Activated CD8-positive, alpha-beta T cell treated with anti-CD3 and anti-CD28 coated beads for 36 hours (primary cell): ENCODE measurements at regions not wholly inside any gene's neighbourhood (a gene's known extent, or its start where the extent isn't known, plus 50 kb on each side); places are given as distances from the start of the nearest gene placed in this dataset.

Experiments
- ATAC-seq: fragments of 200-7000 bp; cut with Tn5 transposase; one replicate; pipeline ENCODE4 v1.10.0; 2021; ENCODE audit warnings: mild to moderate bottlenecking, moderate library complexity
- CTCF ChIA-PET: fragments of 350-600 bp; sonication (Branson Sonifier 250); formaldehyde crosslinking; loops from one replicate; lab custom pipeline; 2021; ENCODE audit warnings: antibody characterized with exemption; lab: Charles Lee
- POLR2A ChIA-PET: fragments of 350-600 bp; sonication (Branson Sonifier 250); formaldehyde crosslinking; loops from one replicate; lab custom pipeline; 2021; ENCODE audit warnings: antibody characterized with exemption; lab: Charles Lee
- DNase-seq: peaks from one replicate; pipeline ENCODE4 v3.0.0-alpha.2; 2020
- H3K27ac Mint-ChIP-seq: one replicate; pipeline ENCODE4 v1.8.0; 2021; ENCODE audit warnings: mild to moderate bottlenecking, mixed read lengths
- H3K27me3 Mint-ChIP-seq: one replicate; pipeline ENCODE4 v1.8.0; 2021; ENCODE audit warnings: mixed read lengths
- H3K36me3 Mint-ChIP-seq: one replicate; pipeline ENCODE4 v1.8.0; 2021; ENCODE audit warnings: low read depth, mixed read lengths
- H3K4me1 Mint-ChIP-seq: one replicate; pipeline ENCODE4 v1.8.0; 2021; ENCODE audit warnings: low read depth, mixed read lengths
- H3K4me3 Mint-ChIP-seq: one replicate; pipeline ENCODE4 v1.8.0; 2021; ENCODE audit warnings: mild to moderate bottlenecking, moderate library complexity, mixed read lengths
- H3K9me3 Mint-ChIP-seq: one replicate; pipeline ENCODE4 v1.8.0; 2021; ENCODE audit warnings: mixed read lengths
- intact Hi-C: fragments of 100-400 bp; cut with micrococcal nuclease; formaldehyde crosslinking; loops from one replicate; pipeline ENCODE4 v1.10.0; 2022
- TF ChIP-seq, protein P1 (sequence below): fragments of 200-600 bp; IDR thresholded peaks from one replicate; pipeline ENCODE4 v1.8.0; 2022; ENCODE audit warnings: antibody characterized with exemption, mild to moderate bottlenecking

GRCh38 chr4:171221181-171221580 lies 592.0 kb upstream of the GALNTL6 start:
- Mint-ChIP-seq H3K4me3 (no peak overlapping the region), H3K27ac (no peak overlapping the region), H3K4me1 (no peaks in the 10 kb centered on the region), H3K27me3 (no peaks in the 10 kb centered on the region), H3K9me3 (peaks cover 4% of the 10 kb centered on the region), H3K36me3 (no peaks in the 10 kb centered on the region)
- ATAC-seq (no peak), DNase-seq (no peak)
- intact Hi-C loops: no loop called here
- TF ChIP-seq, protein P1, sequence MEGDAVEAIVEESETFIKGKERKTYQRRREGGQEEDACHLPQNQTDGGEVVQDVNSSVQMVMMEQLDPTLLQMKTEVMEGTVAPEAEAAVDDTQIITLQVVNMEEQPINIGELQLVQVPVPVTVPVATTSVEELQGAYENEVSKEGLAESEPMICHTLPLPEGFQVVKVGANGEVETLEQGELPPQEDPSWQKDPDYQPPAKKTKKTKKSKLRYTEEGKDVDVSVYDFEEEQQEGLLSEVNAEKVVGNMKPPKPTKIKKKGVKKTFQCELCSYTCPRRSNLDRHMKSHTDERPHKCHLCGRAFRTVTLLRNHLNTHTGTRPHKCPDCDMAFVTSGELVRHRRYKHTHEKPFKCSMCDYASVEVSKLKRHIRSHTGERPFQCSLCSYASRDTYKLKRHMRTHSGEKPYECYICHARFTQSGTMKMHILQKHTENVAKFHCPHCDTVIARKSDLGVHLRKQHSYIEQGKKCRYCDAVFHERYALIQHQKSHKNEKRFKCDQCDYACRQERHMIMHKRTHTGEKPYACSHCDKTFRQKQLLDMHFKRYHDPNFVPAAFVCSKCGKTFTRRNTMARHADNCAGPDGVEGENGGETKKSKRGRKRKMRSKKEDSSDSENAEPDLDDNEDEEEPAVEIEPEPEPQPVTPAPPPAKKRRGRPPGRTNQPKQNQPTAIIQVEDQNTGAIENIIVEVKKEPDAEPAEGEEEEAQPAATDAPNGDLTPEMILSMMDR: no peak
- CTCF ChIA-PET: interaction anchor here (0.6 kb wide), 1 partner anchor 15 kb away, joined by 5 read pairs; no protein-coding TSS in a partner anchor
- POLR2A ChIA-PET: no interaction called here

- intact Hi-C loops: no loop called here
- Mint-ChIP-seq H3K9me3 (peaks cover 12% of the 10 kb centered on the region), H3K4me3 (no peak overlapping the region), H3K36me3 (no peaks in the 10 kb centered on the region), H3K4me1 (no peaks in the 10 kb centered on the region), H3K27ac (no peak overlapping the region), H3K27me3 (no peaks in the 10 kb centered on the region)
- POLR2A ChIA-PET: no interaction called here
- TF ChIP-seq, protein P1: no peak
- CTCF ChIA-PET: no interaction called here
- ATAC-seq (no peak), DNase-seq (no peak)
These were observed 609.8 kb upstream of the GALNTL6 start for GRCh38 chr4:171203425-171203824.

GRCh38 chr4:171202908-171203307 lies 610.3 kb upstream of the GALNTL6 start:
- Mint-ChIP-seq H3K9me3 (peaks cover 10% of the 10 kb centered on the region), H3K4me1 (no peaks in the 10 kb centered on the region), H3K27me3 (no peaks in the 10 kb centered on the region), H3K4me3 (no peak overlapping the region), H3K36me3 (no peaks in the 10 kb centered on the region), H3K27ac (no peak overlapping the region)
- no peak for DNase-seq
- CTCF ChIA-PET: interaction anchor here (0.6 kb wide), 1 partner anchor 260 kb away, joined by 3 read pairs; no protein-coding TSS in a partner anchor
- TF ChIP-seq, protein P1: no peak
- intact Hi-C loops: no loop called here
- POLR2A ChIA-PET: no interaction called here
- no peak for ATAC-seq

GRCh38 chr4:171186700-171187099 lies 626.5 kb upstream of the GALNTL6 start:
- CTCF ChIA-PET: no interaction called here
- Mint-ChIP-seq H3K36me3 (no peaks in the 10 kb centered on the region), H3K27ac (no peak overlapping the region), H3K9me3 (peaks cover 4% of the 10 kb centered on the region), H3K27me3 (no peaks in the 10 kb centered on the region), H3K4me3 (no peak overlapping the region), H3K4me1 (no peaks in the 10 kb centered on the region)
- no peak for DNase-seq
- ATAC-seq: no peak
- POLR2A ChIA-PET: no interaction called here
- intact Hi-C loops: no loop called here
- TF ChIP-seq, protein P1: no peak

DNA sequence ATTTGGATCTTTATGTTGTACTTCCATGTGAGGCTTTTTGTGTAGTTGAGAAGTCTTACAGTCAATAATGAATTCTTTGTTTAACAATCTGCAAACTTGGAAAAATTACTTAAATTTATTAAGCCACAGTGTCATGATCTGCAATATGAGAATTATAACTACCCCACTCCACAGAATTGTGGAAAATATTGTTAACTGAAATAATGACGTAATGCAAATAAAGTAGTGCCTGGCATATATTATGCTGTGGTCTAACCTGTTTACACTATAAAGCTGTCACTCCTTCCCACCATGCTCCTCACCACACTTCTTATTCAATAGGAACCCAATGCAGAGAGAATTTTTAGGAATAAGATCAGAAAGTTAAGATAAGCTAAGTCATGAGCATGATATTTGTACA lies 632.1 kb upstream of the GALNTL6 start:
- ChIA-PET CTCF (no interaction called here), POLR2A (no interaction called here)
- Mint-ChIP-seq H3K27me3 (no peaks in the 10 kb centered on the region), H3K27ac (no peak overlapping the region), H3K9me3 (no peaks in the 10 kb centered on the region), H3K4me1 (no peaks in the 10 kb centered on the region), H3K4me3 (no peak overlapping the region), H3K36me3 (no peaks in the 10 kb centered on the region)
- DNase-seq (no peak), ATAC-seq (no peak)
- intact Hi-C loops: no loop called here
- TF ChIP-seq, protein P1: no peak
